Liver (tissue), 3 donors: ENCODE measurements at regions not wholly inside any gene's neighbourhood (a gene's known extent, or its start where the extent isn't known, plus 50 kb on each side); places are given as distances from the start of the nearest gene placed in this dataset.

Experiments used
- CTCF ChIP-seq: fragments of 150-350 bp; IDR thresholded peaks from 2 replicates; pipeline ENCODE4 v1.5.1; 2017; ENCODE audit warnings: improper control_type of control experiment, low read depth, low read length; ENCODE audit not compliant: missing input control
- TAF1 ChIP-seq: conservative IDR thresholded peaks from 2 replicates; pipeline ENCODE4 v1.6.1; 2016; ENCODE audit warnings: antibody characterized with exemption, mild to moderate bottlenecking
- donor health status: healthy.
- donor health status: healthy.

GRCh38 chr18:75607701-75608100, 180.2 kb upstream of the SMIM21 start:
- TF ChIP-seq CTCF (no peak), TAF1 (no peak)
